G401.6 (cell line): ENCODE measurements at regions not wholly inside any gene's neighbourhood (a gene's known extent, or its start where the extent isn't known, plus 50 kb on each side); places are given as distances from the start of the nearest gene placed in this dataset.
"Not testable (repeated sequence)": the region's sequence is repeated elsewhere in the genome, so short reads cannot be mapped to it uniquely, and the experiment has no call there.

Experiments
- FAIRE-seq: peaks from 2 replicates; lab custom pipeline; 2012; peaks lifted over from hg19 to GRCh38; lab: Jason Lieb, UNC

DNA sequence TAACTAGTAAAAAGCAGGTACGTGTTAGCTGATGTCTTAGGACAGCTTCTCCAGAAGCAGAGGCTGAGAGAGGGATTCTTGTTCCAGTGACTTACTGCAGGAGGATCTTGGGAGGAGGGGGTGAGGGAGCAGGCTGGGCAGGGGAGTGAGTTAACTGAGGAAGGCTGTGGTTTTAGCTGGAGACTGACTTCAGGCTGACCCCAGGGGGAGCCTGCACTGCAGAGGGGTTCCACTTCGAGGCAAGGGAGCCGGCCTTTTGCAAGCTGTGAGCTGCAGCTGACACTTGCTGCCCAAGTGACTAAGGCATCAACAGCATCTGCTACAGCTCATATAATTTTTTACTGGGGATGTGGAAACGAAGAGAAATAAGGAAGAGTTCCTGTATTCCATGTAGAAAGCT lies 50.4 kb upstream of the SOD1 start:
- no peak for FAIRE-seq

DNA sequence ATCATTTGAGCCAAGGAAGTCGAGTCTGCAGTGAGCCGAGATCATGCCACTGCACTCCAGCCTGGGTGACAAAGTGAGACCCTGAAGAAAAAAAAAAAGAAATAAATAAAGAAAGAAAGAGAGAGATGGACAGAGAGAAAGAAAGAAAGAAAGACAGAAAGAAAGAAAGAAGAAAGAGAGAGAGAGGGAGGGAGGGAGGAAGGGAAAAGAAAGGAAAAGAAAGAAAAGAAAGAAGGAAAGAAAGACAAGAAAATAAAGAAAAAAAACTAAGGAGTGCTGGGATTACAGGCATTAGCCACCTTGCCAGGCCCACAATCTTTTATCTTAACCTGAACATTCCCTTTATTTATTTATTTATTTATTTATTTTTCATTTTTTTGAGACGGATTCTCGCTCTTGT lies 51.7 kb upstream of the SOD1 start:
- no peak for FAIRE-seq

DNA sequence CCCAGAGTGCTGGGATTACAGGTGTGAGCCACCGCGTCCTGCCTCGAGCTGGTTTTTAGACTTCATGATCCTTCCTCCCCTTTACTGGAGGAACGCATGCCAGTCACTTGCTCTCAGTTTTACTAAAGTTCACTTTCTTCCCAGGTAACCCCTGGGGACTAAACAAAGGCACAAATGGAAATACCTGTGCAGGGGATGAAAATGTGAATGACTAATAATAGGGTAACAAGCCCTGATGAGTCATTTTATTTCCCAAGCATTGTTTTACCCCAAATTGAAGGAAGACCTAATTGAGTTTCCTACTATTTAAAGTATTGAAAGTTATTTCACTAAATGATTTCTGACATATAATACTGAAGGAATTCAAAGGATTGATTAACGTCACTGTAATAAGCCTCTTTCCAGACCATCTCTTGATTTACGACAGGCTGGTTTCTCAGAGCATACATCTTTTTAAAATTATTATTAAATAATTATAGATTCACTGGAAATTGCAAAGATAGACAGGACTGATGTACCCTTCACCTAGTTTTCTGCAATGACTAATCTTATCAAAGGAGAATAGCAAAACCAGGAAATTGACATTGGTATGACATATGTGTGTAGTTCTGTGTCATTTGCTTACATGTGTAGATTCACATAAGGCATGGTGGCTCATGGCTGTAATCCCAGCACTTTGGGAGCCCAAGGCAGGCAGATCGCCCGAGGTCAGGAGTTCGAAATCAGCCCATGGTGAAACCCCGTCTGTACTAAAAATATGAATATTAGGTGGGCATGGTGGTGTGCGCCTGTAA lies 53.2 kb upstream of the SOD1 start:
- FAIRE-seq = no peak

DNA sequence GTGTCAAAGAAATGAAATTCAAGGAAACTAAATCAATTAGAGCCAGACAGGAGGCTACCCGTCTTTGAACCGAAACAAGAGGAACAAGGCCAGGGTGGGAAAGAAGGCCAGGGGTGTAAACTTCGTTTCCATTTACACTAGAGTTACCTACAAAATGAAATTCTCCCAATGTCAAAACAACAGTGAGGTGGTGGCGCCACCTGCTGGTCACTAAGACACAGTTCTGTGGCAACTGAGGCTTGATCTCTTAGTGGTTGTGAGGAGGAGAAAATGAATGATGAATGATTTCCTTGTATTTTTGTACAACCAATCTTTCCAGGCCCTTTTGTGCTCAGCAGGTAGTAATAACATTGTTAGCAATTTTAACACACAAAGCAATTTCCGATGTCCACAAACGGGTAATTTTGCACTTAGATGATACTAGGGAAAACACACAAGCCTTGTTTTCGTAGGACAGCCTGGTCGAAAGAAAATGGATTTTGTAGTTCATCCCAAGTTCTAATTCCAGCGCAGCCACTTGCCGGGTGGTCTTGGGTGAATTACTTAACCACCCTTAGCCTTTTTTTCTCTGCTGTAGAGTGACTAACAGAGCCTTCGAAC lies 54.8 kb upstream of the SOD1 start:
- peak; percentile 25 for FAIRE-seq

DNA sequence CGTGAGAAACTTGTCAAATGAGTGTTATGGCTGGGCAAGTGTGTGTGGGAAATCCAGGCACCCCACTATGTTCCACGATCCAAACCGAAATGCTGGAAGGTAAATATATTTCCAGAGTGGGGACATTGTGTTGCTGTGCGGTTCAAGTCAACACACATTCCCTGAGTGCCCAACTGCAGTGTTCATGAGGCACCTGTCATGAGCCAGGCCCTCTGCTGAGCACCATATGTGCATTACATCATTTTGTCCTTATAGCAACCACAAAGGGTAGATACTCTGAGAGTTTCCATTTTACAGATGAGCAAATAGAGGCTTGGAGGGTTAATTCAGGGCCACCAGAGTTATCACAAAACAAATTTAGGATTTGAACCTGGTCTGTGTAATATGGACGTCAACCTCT lies 59.9 kb upstream of the SOD1 start:
- no peak for FAIRE-seq

DNA sequence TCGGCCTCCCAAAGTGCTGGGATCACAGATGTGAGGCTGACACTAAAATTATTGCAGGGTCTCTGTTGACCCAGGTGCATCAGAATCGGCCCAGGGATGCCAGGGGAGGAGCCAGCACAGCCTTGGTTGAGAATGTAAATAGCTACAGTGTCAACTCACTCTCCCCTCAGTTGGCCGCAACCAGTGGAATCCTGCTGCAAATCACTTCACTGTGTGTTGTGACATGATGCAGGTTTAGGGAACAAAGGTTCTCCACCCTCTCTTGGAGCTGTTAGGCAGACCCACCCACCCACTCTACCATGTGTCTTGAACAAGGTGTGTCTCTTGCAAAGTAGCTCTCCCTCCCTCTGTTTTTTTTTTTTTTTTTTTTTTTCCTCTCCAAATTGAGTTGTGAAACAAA lies 60.5 kb upstream of the SOD1 start:
- no peak for FAIRE-seq

- no peak for FAIRE-seq
Measured at GRCh38 chr21:31597683-31598082, 61.8 kb upstream of the SOD1 start.

DNA sequence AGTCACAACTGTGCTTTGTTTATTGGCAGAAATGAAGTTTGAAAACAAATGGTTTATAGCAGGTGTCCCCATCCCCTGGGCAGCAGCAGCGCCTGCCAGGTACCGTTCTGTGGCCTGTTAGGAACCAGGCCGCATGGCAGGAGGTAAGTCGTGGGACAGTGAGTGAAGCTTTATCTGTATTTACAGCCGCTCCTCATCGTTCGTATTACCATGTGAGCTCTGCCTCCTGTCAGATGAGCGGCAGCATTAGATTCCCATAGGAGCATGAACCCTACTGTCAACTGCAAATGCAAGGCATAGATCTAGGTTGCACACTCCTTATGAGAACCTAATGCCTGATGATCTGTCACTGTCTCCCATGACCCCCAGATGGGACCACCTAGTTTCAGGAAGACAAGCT lies 63.4 kb upstream of the SOD1 start:
- no peak for FAIRE-seq

DNA sequence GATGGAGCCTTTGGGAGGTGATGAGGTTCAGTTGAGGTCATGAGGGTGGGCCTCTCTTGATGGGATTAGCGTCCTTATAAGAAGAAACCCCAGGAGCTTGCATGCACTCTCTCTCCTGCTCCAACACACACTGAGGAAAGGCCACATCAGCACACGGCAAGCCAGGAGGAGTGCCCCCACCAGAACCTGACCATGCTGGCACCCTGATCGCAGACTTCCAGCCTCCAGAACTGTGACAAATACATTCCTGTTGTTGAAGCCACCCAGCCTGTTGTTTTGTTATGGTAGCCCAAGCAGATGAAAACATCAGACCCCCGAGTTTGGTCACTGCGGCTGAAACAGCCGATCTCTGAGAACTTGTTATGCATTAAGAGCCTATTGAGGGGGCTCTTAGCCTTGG lies 64.8 kb upstream of the SOD1 start:
- FAIRE-seq = no peak

- FAIRE-seq = no peak
Measured at GRCh38 chr21:31594279-31594678, 65.2 kb upstream of the SOD1 start.

- no peak for FAIRE-seq
Measured at GRCh38 chr21:31592963-31593560, 66.4 kb upstream of the SOD1 start.

GRCh38 chr21:31592516-31592915 lies 67.0 kb upstream of the SOD1 start:
- FAIRE-seq = no peak

DNA sequence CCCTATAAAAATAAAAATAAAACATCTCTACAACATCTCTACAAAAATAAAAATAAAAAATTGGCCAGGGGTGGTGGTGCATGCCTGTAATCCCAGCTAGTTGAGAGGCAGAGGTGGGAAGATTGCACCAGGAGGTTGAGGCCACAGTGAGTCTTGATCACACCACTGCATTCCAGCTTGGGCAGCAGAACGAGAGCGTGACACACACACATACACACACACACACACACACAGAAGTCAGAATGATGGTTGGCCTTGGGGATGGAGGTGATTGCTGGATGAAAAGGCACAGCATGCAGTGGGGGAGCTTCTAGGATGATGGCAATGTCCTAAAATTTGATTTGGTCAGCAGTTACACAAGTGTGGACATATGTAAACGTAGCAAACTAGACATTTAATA lies 69.7 kb upstream of the SOD1 start:
- no peak for FAIRE-seq

GRCh38 chr21:31586118-31586517 lies 73.4 kb upstream of the SOD1 start:
- FAIRE-seq = no peak

DNA sequence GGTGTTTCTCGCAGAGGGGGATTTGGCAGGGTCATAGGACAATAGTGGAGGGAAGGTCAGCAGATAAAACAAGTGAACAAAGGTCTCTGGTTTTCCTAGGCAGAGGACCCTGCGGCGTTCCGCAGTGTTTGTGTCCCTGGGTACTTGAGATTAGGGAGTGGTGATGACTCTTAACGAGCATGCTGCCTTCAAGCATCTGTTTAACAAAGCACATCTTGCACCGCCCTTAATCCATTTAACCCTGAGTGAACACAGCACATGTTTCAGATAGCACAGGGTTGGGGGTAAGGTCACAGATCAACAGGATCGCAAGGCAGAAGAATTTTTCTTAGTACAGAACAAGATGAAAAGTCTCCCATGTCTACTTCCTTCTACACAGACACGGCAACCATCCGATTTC lies 75.6 kb upstream of the SOD1 start:
- not testable (repeated sequence) for FAIRE-seq

DNA sequence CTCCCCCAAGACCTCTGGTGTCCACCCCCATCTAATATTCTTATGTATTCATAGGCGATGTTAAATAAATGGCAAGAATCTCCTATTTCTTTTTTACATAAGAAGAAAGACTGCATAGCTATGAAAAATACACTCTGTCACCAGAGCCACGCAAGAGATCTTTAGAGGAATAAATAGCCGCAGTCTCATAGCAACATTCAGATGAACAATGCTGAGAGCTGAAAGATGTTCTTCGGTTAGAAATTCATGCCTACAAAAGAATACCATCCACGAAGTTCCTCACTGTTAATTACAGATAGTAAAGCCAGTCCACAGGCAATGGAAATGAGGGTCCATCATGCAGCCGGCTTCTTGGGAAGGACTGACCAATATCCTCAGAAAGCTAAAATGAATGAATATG lies 76.0 kb upstream of the SOD1 start:
- no peak for FAIRE-seq

- FAIRE-seq = no peak
Measured at GRCh38 chr21:31580866-31581276, 78.6 kb upstream of the SOD1 start.

GRCh38 chr21:31577271-31577670 lies 82.2 kb upstream of the SOD1 start:
- no peak for FAIRE-seq

DNA sequence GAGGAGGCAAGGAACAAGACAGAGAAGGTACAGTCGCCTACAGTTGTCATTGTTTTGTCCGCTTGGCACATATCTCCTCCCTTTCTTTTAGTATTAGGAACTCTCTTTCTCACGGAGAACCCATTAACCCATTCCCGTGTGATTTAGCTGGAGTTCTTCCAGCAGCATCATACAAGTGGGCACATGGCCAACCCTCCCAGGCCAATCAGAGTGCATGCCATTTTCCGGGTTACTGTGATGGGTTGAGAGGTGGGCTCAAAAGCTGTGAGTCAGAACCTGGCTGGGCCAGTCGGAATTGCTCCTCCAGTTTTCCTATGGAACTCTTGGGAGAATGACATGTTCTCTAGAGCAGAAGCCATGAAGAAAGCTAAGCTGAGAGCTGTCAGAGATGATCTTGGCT lies 83.1 kb upstream of the SOD1 start:
- no peak for FAIRE-seq

DNA sequence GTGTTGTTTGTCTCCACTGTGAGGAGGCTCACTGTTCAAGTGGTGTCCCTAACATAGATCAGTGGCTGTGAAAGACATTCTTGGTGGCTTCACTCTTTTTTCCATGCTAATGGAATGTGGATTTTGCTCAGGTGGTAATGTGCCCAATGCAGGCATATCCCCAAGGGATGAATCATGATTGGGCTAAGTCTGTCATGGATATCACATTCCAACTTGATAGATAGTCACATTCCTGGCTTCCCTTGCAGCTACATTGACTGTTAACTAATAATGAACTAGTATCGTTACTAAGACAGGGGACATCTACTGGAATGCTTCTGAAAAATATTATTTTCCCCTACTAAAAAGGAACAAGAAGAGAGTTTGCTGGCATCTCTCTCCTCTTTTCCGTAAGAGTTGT lies 86.3 kb upstream of the SOD1 start:
- FAIRE-seq = no peak

- FAIRE-seq = no peak
Measured at GRCh38 chr21:31571879-31572278, 87.6 kb upstream of the SOD1 start.

GRCh38 chr21:31570824-31571566 lies 88.5 kb upstream of the SOD1 start:
- FAIRE-seq = no peak

DNA sequence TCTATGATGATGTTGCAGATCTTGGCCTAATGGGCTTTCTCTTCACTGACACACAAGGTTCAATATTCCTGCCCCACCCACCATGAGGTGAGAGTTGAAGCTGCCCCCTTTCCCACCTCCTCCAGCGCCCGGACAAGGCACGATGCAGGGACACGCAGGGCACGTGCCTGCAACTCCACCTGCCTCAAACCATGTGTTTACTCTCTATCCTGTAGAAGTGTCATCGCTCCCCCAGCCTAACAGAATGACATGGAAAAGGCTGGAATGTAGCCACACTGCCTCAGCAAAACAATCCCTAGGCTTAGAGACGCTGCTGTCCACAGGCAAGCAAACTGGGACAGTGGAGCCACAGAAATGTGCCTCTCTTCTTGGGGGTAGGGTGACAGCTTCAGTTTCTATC lies 92.9 kb upstream of the SOD1 start:
- FAIRE-seq = no peak
